BE2C (cell line): ENCODE measurements at regions not wholly inside any gene's neighbourhood (a gene's known extent, or its start where the extent isn't known, plus 50 kb on each side); places are given as distances from the start of the nearest gene placed in this dataset.
A peak's percentile ranks its signal among the peaks of the same experiment; 100 is the strongest.

Experiments used
- DNase-seq: peaks from one replicate; pipeline ENCODE4 v3.0.0-alpha.2; 2020
- H3K27me3 ChIP-seq: fragments of 250-450 bp; sonication (Bioruptor Pico); 2 replicates; pipeline ENCODE4 v1.5.1; 2020; ENCODE audit warnings: mild to moderate bottlenecking
- H3K36me3 ChIP-seq: fragments of 250-450 bp; sonication (Bioruptor Pico); 2 replicates; pipeline ENCODE4 v1.5.1; 2020; ENCODE audit warnings: mild to moderate bottlenecking
- H3K4me1 ChIP-seq: fragments of 250-450 bp; sonication (Bioruptor Pico); 2 replicates; pipeline ENCODE4 v1.5.1; 2020
- H3K4me3 ChIP-seq: 2 replicates; pipeline ENCODE4 v1.5.1; 2011; ENCODE audit warnings: low read depth, low read length
- H3K9me3 ChIP-seq: fragments of 250-450 bp; sonication (Bioruptor Pico); 2 replicates; pipeline ENCODE4 v1.5.1; 2020
- TF ChIP-seq, protein P1 (sequence below): IDR thresholded peaks from 2 replicates; pipeline ENCODE4 v1.5.1; 2012; ENCODE audit warnings: mild to moderate bottlenecking, low read depth, low read length

DNA sequence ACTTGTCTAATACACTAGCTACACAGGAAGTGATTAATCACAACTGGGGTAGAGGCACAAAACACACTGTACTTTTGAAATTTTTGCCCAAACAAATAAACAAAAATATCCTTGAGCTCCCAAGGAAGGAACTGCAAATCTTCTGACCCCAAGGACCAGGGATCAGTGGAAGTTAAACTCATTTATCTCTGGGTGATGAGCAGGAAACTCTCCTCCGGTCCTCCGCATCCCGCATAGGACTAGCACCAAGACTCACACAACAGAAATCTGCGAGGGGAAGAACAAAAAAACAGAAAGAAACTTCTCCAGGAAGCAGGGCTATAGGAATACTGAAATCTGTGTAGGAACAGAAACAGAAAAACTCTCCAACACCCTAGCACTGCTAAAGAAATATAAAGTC lies 650.3 kb downstream of the DCDC2C start:
- no peak for DNase-seq
- no peak overlapping the region for H3K4me3 ChIP-seq
- H3K9me3 ChIP-seq = no peaks in the 10 kb centered on the region
- TF ChIP-seq, protein P1, sequence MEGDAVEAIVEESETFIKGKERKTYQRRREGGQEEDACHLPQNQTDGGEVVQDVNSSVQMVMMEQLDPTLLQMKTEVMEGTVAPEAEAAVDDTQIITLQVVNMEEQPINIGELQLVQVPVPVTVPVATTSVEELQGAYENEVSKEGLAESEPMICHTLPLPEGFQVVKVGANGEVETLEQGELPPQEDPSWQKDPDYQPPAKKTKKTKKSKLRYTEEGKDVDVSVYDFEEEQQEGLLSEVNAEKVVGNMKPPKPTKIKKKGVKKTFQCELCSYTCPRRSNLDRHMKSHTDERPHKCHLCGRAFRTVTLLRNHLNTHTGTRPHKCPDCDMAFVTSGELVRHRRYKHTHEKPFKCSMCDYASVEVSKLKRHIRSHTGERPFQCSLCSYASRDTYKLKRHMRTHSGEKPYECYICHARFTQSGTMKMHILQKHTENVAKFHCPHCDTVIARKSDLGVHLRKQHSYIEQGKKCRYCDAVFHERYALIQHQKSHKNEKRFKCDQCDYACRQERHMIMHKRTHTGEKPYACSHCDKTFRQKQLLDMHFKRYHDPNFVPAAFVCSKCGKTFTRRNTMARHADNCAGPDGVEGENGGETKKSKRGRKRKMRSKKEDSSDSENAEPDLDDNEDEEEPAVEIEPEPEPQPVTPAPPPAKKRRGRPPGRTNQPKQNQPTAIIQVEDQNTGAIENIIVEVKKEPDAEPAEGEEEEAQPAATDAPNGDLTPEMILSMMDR = no peak
- H3K4me1 ChIP-seq = no peaks in the 10 kb centered on the region
- H3K27me3 ChIP-seq = no peaks in the 10 kb centered on the region
- H3K36me3 ChIP-seq = no peaks in the 10 kb centered on the region

DNA sequence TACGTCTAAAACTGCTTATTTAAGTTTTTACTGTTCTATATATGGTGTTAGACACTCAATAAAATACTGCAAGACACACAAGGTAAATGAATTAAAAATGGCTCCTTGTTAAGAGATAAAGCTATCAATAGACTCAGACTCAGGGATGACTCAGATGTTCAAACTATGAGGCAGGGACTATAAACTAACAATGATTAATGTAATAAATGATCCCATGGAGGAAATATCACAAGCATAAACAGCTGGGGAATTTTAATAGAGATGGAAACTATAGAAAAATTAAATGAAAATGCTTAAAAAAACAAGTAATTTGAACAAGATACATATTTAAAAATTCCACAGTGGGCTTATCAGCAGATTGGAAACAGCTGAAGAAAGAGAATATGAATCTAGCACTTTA lies 650.8 kb downstream of the DCDC2C start:
- H3K36me3 ChIP-seq = no peaks in the 10 kb centered on the region
- DNase-seq = no peak
- no peaks in the 10 kb centered on the region for H3K27me3 ChIP-seq
- H3K4me3 ChIP-seq = no peak overlapping the region
- TF ChIP-seq, protein P1 = no peak
- no peaks in the 10 kb centered on the region for H3K4me1 ChIP-seq
- H3K9me3 ChIP-seq = no peaks in the 10 kb centered on the region

DNA sequence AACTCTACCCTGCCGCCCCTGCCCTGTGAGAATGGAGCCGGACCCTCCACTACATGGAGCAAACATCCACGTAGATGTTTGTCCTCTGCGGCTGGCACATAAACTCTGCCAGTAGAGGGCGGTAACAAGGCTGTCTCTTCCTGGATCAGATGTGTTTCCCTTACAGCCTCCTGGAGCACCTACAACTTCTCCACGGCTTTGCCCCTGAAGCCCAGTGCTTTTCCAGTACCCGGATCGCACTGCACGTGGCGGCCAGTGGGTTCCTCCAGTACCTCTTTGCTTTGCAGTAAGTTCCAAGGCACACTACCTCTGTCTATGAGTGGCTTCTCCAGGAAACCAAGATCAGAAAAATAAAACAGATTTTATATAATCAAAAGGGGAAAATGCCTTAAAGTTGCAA lies 651.3 kb downstream of the DCDC2C start:
- Histone ChIP-seq H3K4me3 (no peak overlapping the region), H3K27me3 (no peaks in the 10 kb centered on the region), H3K4me1 (no peaks in the 10 kb centered on the region), H3K9me3 (no peaks in the 10 kb centered on the region), H3K36me3 (no peaks in the 10 kb centered on the region)
- peak; percentile 51 for DNase-seq
- TF ChIP-seq, protein P1 = peak; percentile 60

DNA sequence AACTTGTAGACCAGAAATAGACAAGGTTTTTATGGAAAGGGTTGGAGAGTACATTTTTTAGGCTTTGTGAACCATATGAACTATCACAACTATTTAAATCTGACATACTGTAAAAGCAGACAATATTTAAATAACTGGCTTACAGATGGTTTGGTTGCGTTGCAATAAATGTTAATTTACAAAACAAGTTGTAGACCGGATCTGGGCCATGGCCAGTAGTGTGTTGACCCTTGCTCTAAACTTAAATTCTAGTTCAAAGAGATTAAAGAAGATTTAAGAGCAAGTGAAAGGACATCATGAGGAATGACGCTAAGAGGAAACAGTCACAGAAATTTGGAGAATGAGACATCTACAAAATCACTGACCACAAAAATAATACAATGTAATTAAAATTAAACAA lies 652.7 kb downstream of the DCDC2C start:
- Histone ChIP-seq H3K9me3 (no peaks in the 10 kb centered on the region), H3K36me3 (no peaks in the 10 kb centered on the region), H3K27me3 (no peaks in the 10 kb centered on the region), H3K4me1 (no peaks in the 10 kb centered on the region), H3K4me3 (no peak overlapping the region)
- TF ChIP-seq, protein P1 = no peak
- no peak for DNase-seq

DNA sequence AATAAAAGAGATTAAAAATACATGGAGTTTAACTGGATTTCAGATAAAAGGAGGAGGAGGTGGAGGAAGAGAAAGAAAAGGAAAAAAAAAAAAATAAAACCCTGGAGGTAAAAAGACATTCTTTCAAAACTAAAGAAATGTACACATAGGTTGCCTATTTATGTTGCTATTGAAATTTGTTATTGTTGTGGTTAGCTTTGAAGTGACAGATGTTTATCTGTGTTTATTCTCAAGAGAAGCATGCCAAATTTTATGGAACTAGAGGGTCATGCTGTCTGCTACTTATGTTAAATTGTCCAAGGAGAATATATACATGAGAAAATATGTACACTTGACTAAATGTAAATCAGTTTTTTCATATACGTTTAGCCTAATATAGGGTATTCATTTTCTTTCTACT lies 653.2 kb downstream of the DCDC2C start:
- TF ChIP-seq, protein P1 = no peak
- Histone ChIP-seq H3K27me3 (no peaks in the 10 kb centered on the region), H3K4me1 (no peaks in the 10 kb centered on the region), H3K9me3 (no peaks in the 10 kb centered on the region), H3K4me3 (no peak overlapping the region), H3K36me3 (no peaks in the 10 kb centered on the region)
- no peak for DNase-seq

DNA sequence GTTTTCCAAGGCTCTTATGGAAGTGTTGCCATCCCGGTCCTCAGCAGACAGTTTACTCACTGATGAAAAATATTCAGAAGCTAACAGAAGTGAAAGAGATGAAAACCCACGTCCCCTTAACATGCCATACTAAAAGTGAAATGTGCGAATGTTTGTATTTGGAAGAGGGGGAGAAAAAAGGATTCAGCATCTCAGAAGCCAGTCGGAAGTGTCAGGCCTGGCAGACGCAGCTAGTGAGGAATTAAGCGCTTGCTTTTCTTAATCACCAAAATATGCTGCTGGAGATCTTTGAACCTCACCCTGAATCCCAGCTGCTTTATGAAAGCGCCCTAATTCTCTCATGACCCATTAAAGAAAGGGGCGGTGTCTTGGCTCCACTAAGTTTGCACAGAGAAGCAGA lies 653.7 kb downstream of the DCDC2C start:
- Histone ChIP-seq H3K4me3 (no peak overlapping the region), H3K27me3 (no peaks in the 10 kb centered on the region), H3K36me3 (no peaks in the 10 kb centered on the region), H3K4me1 (no peaks in the 10 kb centered on the region), H3K9me3 (no peaks in the 10 kb centered on the region)
- DNase-seq = no peak
- TF ChIP-seq, protein P1 = no peak
